ENCODE measurements at regions not wholly inside any gene's neighbourhood (a gene's known extent, or its start where the extent isn't known, plus 50 kb on each side); places are given as distances from the start of the nearest gene placed in this dataset.

DNA sequence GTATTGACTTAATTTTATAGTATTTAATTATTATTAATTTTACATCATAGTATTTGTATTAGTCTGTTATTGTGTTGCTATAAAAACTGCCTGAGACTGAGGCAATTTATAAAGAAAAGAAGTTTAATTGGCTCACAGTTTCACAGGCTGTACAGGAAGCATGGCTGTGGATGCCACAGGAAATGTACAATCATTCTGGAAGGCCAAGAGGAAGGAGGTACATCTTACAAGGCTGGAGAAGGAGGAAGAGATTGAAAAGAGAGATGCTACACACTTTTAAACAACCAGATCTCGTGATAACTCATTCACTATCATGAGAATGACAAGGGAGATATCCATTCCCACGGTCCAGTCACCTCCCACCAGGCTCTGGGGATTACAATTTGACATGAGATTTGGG, 2019.4 kb upstream of the PIK3C3 start:
- no peak for TF ChIP-seq EZH2 (IDR thresholded peaks at IDR 0.05)
- TF ChIP-seq, protein P1, sequence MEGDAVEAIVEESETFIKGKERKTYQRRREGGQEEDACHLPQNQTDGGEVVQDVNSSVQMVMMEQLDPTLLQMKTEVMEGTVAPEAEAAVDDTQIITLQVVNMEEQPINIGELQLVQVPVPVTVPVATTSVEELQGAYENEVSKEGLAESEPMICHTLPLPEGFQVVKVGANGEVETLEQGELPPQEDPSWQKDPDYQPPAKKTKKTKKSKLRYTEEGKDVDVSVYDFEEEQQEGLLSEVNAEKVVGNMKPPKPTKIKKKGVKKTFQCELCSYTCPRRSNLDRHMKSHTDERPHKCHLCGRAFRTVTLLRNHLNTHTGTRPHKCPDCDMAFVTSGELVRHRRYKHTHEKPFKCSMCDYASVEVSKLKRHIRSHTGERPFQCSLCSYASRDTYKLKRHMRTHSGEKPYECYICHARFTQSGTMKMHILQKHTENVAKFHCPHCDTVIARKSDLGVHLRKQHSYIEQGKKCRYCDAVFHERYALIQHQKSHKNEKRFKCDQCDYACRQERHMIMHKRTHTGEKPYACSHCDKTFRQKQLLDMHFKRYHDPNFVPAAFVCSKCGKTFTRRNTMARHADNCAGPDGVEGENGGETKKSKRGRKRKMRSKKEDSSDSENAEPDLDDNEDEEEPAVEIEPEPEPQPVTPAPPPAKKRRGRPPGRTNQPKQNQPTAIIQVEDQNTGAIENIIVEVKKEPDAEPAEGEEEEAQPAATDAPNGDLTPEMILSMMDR (IDR thresholded peaks at IDR 0.05): no peak
